HG02981 (cell line): ENCODE measurements at regions not wholly inside any gene's neighbourhood (a gene's known extent, or its start where the extent isn't known, plus 50 kb on each side); places are given as distances from the start of the nearest gene placed in this dataset.

Experiments
- ATAC-seq: cut with Tn5 transposase; IDR thresholded peaks from one replicate; pipeline ENCODE4 v1.9.1; 2021; ENCODE audit warnings: mild to moderate bottlenecking, moderate library complexity; ENCODE audit not compliant: unreplicated experiment

- ATAC-seq: no peak
Observed at GRCh38 chr2:107285621-107286299, 399.8 kb upstream of the ST6GAL2 start.

DNA sequence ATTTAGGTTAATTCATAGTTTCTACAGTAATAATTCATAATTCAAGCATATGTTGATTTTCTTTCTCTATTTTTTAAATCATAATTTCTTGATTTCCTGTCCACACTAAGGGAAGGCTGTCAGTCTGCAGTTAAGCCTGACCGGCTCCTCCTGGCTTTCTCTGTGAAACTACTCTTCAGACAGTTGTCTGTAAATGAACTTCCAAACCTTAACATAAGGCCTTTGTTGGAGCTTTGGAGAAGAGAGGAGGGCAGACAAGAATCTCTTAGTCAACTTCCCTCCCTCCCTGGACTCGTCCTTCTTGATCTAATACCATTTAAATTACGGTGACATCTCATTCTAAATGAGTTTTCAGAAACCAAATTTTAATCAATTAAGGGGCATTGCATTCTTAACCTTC lies 404.1 kb upstream of the ST6GAL2 start:
- no peak for ATAC-seq

- ATAC-seq: no peak
Observed at GRCh38 chr2:107303964-107304363, 418.0 kb upstream of the ST6GAL2 start.

GRCh38 chr2:107305966-107306365 lies 420.0 kb upstream of the ST6GAL2 start:
- no peak for ATAC-seq

- no peak for ATAC-seq
Observed at GRCh38 chr2:107306881-107307280, 420.9 kb upstream of the ST6GAL2 start.

DNA sequence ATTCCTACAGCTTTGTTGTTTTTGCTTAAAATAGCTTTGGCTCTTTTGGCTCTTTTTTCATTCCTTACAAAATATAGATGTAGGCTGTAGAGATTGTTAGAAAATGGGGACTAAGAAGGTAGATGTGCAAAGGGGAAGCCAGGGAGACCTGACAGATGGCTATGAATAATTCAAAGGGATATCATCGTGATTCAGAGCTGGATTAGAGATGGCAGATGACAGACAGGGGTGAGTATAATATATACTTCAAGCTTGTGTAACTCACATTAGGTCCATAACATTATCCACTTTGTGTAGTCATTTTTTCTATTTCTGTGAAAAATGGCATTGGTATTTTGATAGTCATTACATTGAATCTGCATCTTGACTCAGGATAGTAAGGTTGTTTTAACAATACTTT lies 422.9 kb upstream of the ST6GAL2 start:
- no peak for ATAC-seq

DNA sequence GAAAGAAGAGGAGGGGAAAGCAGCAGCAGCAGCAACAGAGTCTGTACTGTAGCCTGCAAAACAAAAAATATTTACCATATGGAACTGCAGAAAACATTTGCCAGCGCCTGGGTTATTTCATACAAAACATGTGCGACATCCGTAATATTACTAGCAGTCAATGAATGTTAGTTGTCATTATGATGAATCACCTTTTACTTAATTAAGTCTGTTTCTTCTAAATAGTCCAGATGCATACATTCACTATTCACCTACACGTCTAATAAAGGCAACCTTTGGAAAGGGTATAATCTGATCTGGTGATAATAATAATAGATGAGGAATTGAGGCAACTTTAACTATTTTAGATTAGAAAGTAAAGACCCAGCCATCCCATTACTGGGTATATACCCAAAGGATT lies 426.3 kb upstream of the ST6GAL2 start:
- ATAC-seq: no peak

- no peak for ATAC-seq
Observed at GRCh38 chr2:107313316-107313715, 427.3 kb upstream of the ST6GAL2 start.

GRCh38 chr2:107320881-107321280 lies 434.9 kb upstream of the ST6GAL2 start:
- ATAC-seq: no peak

- ATAC-seq: no peak
Observed at GRCh38 chr2:107322416-107322815, 436.4 kb upstream of the ST6GAL2 start.

GRCh38 chr2:107323946-107324565 lies 438.1 kb upstream of the ST6GAL2 start:
- ATAC-seq: no peak

GRCh38 chr2:107325981-107326786 lies 440.2 kb upstream of the ST6GAL2 start:
- ATAC-seq: no peak

DNA sequence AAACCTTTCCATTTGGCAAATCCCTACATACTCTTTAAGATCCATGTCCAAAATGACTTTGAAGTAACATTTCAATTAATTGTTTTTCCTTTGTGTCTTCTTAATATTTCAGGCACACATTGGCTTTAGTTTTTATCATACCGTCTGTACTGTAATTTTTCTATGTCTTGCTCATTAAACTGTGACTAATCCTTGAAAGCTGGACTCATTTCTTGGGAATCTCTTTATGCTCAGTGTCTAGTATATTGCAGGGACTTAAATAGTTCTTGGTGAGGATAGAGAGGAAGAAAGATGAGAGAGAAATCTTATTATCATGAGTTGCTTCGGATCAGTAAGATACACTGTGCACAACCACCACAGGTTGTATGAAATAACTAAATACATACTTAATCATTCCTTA lies 448.3 kb upstream of the ST6GAL2 start:
- ATAC-seq: no peak

- no peak for ATAC-seq
Observed at GRCh38 chr2:107336526-107336925, 450.6 kb upstream of the ST6GAL2 start.

DNA sequence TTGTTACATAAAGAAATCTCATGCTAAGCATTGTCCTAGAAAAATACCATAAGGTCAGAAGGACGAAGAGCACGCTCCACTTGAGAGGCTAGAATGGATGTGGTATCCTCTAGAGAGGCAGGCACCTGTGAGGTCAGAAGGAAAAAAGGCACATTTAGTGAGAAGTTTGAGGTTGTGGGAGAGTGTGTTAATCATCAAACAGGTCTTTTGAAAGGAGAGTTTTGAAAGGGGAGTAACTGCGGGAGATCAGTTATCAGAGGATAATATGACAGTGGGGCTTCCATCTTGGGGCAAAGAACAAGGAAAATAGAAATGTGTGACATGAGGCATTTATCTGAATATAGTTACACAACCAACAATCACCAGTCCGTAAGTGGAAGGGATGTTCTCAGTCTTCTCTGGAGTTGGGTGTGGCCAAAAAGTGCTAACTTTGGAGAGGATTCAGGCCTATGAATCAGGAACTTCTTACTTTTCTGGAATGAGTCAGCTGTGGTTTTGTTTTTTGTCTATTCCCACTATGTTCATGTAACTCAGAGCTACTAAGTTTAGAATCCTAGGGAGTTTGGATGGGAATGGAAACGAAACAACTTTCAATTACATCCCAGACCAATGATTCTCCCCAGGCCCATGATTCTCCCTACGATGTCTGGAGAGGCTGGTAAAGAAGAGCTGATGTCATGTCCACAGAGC lies 451.4 kb upstream of the ST6GAL2 start:
- no peak for ATAC-seq

GRCh38 chr2:107338059-107338458 lies 452.1 kb upstream of the ST6GAL2 start:
- no peak for ATAC-seq

DNA sequence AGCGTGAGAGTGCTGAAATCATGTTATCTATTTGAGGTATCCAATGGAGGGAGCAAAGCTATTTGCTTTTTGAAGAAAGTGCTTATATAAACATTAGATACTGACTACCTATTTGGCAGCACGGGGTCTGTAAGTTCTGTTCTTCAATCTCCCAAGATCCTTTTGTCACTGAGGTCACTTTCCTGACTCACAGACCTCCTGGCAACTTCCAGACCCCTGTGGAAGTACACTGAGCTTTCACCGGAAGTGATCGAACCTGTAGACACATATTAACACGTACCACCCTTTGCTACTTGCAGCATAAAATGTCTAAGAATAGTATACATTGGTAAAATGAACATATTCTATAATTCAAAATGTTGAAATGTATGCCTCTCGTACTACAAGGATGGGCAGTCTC lies 452.6 kb upstream of the ST6GAL2 start:
- no peak for ATAC-seq

GRCh38 chr2:107340955-107341354 lies 455.0 kb upstream of the ST6GAL2 start:
- no peak for ATAC-seq

- ATAC-seq: no peak
Observed at GRCh38 chr2:107349329-107349728, 463.4 kb upstream of the ST6GAL2 start.

DNA sequence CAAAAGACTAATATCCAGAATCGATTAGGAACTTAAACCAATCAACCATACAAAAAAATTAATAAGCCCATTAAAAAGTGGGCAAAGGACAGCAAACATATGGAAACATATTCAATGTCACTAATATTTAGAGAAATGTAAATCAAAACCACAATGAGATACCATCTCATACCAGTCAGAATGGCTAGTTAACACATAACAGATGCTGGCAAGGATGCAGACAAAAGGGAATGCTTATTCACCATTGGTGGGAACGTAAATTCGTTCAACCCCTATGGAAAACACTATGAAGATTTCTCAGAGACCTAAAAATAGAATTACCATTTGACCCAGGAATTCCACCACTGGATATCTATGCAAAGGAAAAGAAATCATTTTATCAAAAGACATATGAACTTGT lies 468.2 kb upstream of the ST6GAL2 start:
- no peak for ATAC-seq

- no peak for ATAC-seq
Observed at GRCh38 chr2:107358362-107358761, 468.3 kb upstream of the RGPD4 start.
